Thoracic aorta (tissue), 2 donors: ENCODE measurements at regions not wholly inside any gene's neighbourhood (a gene's known extent, or its start where the extent isn't known, plus 50 kb on each side); places are given as distances from the start of the nearest gene placed in this dataset.

Experiments
- ATAC-seq: fragments of 150-250 bp; one replicate; pipeline ENCODE4 v1.8.0; 2017; ENCODE audit warnings: low read depth; ENCODE audit not compliant: insufficient number of reproducible peaks, low FRiP score
- DNase-seq: peaks from one replicate; pipeline ENCODE4 v3.0.0-alpha.2; 2020; ENCODE audit warnings: low spot score
- H3K27ac ChIP-seq, 2 donors: fragments of 200-600 bp; sonication (generic); 1 replicate in 1 of 2; 2 replicates in 1 of 2; pipeline ENCODE4 v1.5.1; 2016; ENCODE audit warnings: mild to moderate bottlenecking in 2 of 2, moderate library complexity in 2 of 2
- H3K27me3 ChIP-seq: fragments of 200-600 bp; sonication (generic); replicated peaks from 2 replicates; pipeline ENCODE4 v1.6.0; 2016; ENCODE audit warnings: mild to moderate bottlenecking; ENCODE audit not compliant: insufficient read depth
- H3K36me3 ChIP-seq: fragments of 200-600 bp; sonication (generic); one replicate; pipeline ENCODE4 v1.5.1; 2016
- H3K4me1 ChIP-seq, 2 donors: fragments of 200-600 bp; sonication (generic); 1 replicate in 1 of 2; 2 replicates in 1 of 2; pipeline versions ENCODE4 v1.5.1 to v1.6.0; 2016; ENCODE audit warnings: low read depth in 2 of 2, mild to moderate bottlenecking in 1 of 2; ENCODE audit not compliant: control insufficient read depth in 1 of 2
- H3K4me3 ChIP-seq: fragments of 200-600 bp; sonication (generic); 2 replicates; pipeline ENCODE4 v1.5.1; 2016; ENCODE audit warnings: mild to moderate bottlenecking
- H3K9me3 ChIP-seq: fragments of 200-600 bp; sonication (generic); 2 replicates; pipeline ENCODE4 v1.5.1; 2016
- TF ChIP-seq, protein P1 (sequence below): fragments of 200-600 bp; sonication (generic); IDR thresholded peaks from one replicate; pipeline ENCODE4 v1.5.1; 2019; ENCODE audit warnings: antibody characterized with exemption

DNA sequence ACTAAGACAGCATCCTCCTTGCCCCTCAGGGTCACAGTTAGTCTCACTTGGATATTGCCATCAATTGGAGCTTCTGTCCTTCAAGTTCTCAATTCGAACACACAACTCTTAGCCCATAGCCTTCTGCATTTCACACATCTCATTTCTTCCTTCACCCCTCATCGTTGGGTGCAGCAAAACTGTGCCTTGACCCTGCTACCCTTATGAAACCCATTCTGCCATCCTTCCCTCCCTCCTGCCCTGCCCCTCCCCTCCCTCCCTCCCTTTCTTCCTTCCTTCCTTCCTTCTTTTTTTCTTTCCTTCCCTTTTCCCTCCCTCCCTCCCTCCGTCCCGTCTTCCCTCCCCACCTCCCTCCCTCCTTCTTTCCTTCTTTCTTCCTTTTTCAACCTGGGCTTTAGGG, 80.7 kb upstream of the CYRIA start:
- no peak overlapping the region for H3K4me3 ChIP-seq
- no peaks in the 10 kb centered on the region for H3K4me1 ChIP-seq
- DNase-seq (no peak), ATAC-seq (no peak)
- H3K36me3 ChIP-seq = no peaks in the 10 kb centered on the region
- no peaks in the 10 kb centered on the region for H3K9me3 ChIP-seq
- no peaks in the 10 kb centered on the region for H3K27me3 ChIP-seq
- TF ChIP-seq, protein P1, sequence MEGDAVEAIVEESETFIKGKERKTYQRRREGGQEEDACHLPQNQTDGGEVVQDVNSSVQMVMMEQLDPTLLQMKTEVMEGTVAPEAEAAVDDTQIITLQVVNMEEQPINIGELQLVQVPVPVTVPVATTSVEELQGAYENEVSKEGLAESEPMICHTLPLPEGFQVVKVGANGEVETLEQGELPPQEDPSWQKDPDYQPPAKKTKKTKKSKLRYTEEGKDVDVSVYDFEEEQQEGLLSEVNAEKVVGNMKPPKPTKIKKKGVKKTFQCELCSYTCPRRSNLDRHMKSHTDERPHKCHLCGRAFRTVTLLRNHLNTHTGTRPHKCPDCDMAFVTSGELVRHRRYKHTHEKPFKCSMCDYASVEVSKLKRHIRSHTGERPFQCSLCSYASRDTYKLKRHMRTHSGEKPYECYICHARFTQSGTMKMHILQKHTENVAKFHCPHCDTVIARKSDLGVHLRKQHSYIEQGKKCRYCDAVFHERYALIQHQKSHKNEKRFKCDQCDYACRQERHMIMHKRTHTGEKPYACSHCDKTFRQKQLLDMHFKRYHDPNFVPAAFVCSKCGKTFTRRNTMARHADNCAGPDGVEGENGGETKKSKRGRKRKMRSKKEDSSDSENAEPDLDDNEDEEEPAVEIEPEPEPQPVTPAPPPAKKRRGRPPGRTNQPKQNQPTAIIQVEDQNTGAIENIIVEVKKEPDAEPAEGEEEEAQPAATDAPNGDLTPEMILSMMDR = no peak
- H3K27ac ChIP-seq = no peak overlapping the region

DNA sequence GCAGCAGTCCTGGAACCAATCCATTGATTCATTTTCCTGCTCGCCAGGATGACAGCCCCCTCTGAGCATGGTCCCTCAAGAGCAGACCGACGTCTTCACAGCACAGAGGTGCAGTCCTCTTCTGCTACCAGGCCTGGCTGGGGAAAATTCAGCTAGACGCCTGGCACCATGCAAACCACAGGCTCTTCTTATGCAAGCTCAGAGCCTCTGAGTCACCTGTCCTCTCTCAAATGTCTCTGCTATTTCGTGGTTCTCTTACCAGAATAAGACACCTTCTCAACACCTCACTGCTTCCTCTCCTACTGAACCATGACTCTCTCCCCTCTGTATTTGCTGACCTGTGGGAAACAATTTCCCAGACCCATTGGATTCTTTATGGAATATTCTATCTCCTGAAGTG, 79.8 kb upstream of the CYRIA start:
- no peaks in the 10 kb centered on the region for H3K9me3 ChIP-seq
- TF ChIP-seq, protein P1 = no peak
- no peaks in the 10 kb centered on the region for H3K27me3 ChIP-seq
- DNase-seq (no peak), ATAC-seq (no peak)
- peaks cover 0 to 2% of the 10 kb centered on the region in 2 donors for H3K4me1 ChIP-seq
- no peaks in the 10 kb centered on the region for H3K36me3 ChIP-seq
- no peak overlapping the region for H3K27ac ChIP-seq
- H3K4me3 ChIP-seq = no peak overlapping the region

DNA sequence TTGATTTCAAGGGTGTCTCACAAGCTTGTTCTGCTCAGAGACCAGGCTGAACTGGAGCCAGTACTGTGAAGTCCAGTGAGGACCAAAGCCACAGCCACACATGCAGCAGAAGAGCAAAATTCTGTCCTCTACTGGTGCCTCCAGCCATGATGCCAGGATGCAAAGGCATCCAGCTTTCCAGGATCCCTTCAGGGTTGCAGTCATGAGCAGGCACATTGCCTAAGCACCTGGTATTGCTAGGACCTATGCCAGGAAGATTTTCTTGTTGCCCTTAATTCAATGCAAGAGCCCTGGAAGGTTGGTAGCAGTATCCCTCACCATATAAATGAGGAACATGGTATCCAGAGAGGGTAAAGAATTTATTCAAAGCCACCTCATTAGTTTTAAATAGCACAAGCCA, 78.9 kb upstream of the CYRIA start:
- DNase-seq = no peak
- H3K36me3 ChIP-seq = no peaks in the 10 kb centered on the region

DNA sequence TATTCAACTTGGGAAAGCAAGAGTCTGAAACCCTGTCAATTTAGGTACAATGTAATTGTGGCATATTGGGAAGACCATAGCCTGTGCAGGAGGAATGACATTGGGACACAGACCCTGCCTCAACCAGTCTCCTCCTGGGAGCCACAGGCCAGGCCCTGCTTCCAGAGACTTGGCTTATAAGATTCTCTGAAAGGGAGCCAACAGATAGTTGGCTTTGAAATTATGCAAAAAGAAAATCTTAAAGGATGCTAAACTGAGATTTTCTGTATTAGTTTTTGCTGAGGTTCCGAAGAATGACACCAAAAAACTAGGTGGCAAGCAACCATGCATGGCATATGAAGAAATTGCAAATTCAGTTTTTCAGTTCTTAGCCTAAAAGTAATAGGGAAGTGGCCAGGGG, 76.4 kb upstream of the CYRIA start:
- no peak for ATAC-seq
- Histone ChIP-seq H3K27ac (no peak overlapping the region), H3K4me1 (peaks cover 0 to 12% of the 10 kb centered on the region in 2 donors), H3K36me3 (no peaks in the 10 kb centered on the region), H3K9me3 (no peaks in the 10 kb centered on the region), H3K27me3 (no peaks in the 10 kb centered on the region), H3K4me3 (no peak overlapping the region)
- DNase-seq = no peak
- TF ChIP-seq, protein P1 = no peak

More for the DNA sequence above, 78.9 kb upstream of the CYRIA start:
- no peak for ATAC-seq
- Histone ChIP-seq H3K27me3 (no peaks in the 10 kb centered on the region), H3K27ac (no peak overlapping the region), H3K4me3 (no peak overlapping the region), H3K4me1 (peaks cover 0 to 11% of the 10 kb centered on the region in 2 donors), H3K9me3 (no peaks in the 10 kb centered on the region)
- TF ChIP-seq, protein P1 = no peak

DNA sequence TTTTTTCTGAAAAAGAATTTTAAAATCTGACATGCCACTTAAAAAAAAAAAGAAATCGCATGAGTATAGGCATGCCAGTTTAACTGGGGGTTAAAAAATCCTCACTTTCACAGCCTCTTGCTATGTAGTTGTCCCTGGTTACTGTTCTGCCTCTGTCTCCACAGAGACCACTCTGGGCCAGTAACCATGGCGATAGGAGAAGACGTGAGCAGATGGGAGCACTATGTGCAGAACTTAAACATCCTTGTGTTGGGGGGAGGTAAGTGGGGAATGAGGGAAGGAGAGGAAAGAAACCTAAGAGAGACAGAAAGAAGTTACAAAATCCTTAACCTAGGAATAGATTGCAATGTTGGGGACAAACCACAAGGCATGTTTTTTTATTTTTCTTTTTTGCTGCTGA, 75.9 kb upstream of the CYRIA start:
- no peaks in the 10 kb centered on the region for H3K9me3 ChIP-seq
- H3K4me1 ChIP-seq = peaks cover 0 to 12% of the 10 kb centered on the region in 2 donors
- H3K4me3 ChIP-seq = no peak overlapping the region
- no peak for ATAC-seq
- H3K27ac ChIP-seq = no peak overlapping the region
- TF ChIP-seq, protein P1 = no peak
- H3K27me3 ChIP-seq = no peaks in the 10 kb centered on the region
- no peak for DNase-seq
- H3K36me3 ChIP-seq = no peaks in the 10 kb centered on the region
